Neutrophil (primary cell): ENCODE measurements at regions not wholly inside any gene's neighbourhood (a gene's known extent, or its start where the extent isn't known, plus 50 kb on each side); places are given as distances from the start of the nearest gene placed in this dataset.

Experiments used
- H3K27ac ChIP-seq: fragments of 200-600 bp; sonication (generic); 2 replicates; pipeline ENCODE4 v1.5.1; 2016; ENCODE audit warnings: mild to moderate bottlenecking, moderate library complexity
- H3K27me3 ChIP-seq: fragments of 200-600 bp; sonication (generic); 2 replicates; pipeline ENCODE4 v1.6.0; 2016; ENCODE audit warnings: mild to moderate bottlenecking
- H3K36me3 ChIP-seq: fragments of 200-600 bp; sonication (generic); 2 replicates; pipeline ENCODE4 v1.5.1; 2017
- H3K4me1 ChIP-seq, 2 experiments: fragments of 200-600 bp in 1 of 2; sonication (generic) in 1 of 2; 1 replicate in 1 of 2; 2 replicates in 1 of 2; pipeline versions ENCODE4 v1.5.1 to v1.6.1; 2013 to 2016; ENCODE audit warnings: low read depth in 1 of 2, low read length in 1 of 2, mild to moderate bottlenecking in 1 of 2, moderate library complexity in 1 of 2; ENCODE audit not compliant: control insufficient read depth in 1 of 2, insufficient read depth in 1 of 2
- H3K4me3 ChIP-seq, 2 experiments: fragments of 200-600 bp in 1 of 2; sonication (generic) in 1 of 2; 1 replicate in 1 of 2; 2 replicates in 1 of 2; pipeline ENCODE4 v1.5.1; 2013 to 2016; ENCODE audit warnings: low read depth in 1 of 2, low read length in 1 of 2, mild to moderate bottlenecking in 1 of 2, moderate library complexity in 1 of 2
- H3K9me3 ChIP-seq: fragments of 200-600 bp; sonication (generic); 2 replicates; pipeline ENCODE4 v1.5.1; 2016
- TF ChIP-seq, protein P1 (sequence below): fragments of 200-600 bp; sonication (generic); IDR thresholded peaks from 2 replicates; pipeline ENCODE4 v1.5.1; 2016; ENCODE audit warnings: antibody characterized with exemption

DNA sequence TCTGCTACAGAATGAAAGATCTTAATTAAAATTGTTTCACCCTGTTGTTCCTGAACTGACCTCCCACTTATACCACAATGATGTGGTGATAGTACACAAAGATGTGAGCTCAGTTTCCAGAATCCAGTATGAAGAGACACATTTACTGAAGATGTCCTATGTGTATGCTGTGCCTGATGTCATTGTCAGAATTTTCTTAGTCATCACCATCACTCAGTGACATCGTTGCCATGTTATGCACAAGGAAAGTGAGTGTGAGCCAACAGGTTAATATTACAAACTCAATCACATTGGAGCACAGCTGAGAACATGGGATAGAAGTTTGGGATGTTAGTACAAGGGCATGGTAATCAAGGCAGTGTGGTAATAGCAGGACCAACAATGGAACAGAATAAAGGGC, 199.7 kb upstream of the CHRNA7 start:
- Histone ChIP-seq H3K36me3 (no peaks in the 10 kb centered on the region), H3K4me1 (no peaks in the 10 kb centered on the region), H3K27ac (no peak overlapping the region), H3K4me3 (no peak overlapping the region), H3K27me3 (no peaks in the 10 kb centered on the region), H3K9me3 (no peaks in the 10 kb centered on the region)
- TF ChIP-seq, protein P1, sequence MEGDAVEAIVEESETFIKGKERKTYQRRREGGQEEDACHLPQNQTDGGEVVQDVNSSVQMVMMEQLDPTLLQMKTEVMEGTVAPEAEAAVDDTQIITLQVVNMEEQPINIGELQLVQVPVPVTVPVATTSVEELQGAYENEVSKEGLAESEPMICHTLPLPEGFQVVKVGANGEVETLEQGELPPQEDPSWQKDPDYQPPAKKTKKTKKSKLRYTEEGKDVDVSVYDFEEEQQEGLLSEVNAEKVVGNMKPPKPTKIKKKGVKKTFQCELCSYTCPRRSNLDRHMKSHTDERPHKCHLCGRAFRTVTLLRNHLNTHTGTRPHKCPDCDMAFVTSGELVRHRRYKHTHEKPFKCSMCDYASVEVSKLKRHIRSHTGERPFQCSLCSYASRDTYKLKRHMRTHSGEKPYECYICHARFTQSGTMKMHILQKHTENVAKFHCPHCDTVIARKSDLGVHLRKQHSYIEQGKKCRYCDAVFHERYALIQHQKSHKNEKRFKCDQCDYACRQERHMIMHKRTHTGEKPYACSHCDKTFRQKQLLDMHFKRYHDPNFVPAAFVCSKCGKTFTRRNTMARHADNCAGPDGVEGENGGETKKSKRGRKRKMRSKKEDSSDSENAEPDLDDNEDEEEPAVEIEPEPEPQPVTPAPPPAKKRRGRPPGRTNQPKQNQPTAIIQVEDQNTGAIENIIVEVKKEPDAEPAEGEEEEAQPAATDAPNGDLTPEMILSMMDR, result no peak

- Histone ChIP-seq H3K27me3 (no peaks in the 10 kb centered on the region), H3K4me1 (no peaks in the 10 kb centered on the region), H3K27ac (no peak overlapping the region), H3K36me3 (no peaks in the 10 kb centered on the region), H3K9me3 (no peaks in the 10 kb centered on the region), H3K4me3 (no peak overlapping the region)
- TF ChIP-seq, protein P1, result no peak
These were observed 198.7 kb upstream of the CHRNA7 start for GRCh38 chr15:31831596-31831995.

- Histone ChIP-seq H3K27ac (no peak overlapping the region), H3K4me3 (no peak overlapping the region), H3K4me1 (no peaks in the 10 kb centered on the region), H3K27me3 (no peaks in the 10 kb centered on the region), H3K9me3 (no peaks in the 10 kb centered on the region), H3K36me3 (no peaks in the 10 kb centered on the region)
- TF ChIP-seq, protein P1, result no peak
These were observed 195.7 kb upstream of the CHRNA7 start for GRCh38 chr15:31834654-31835053.

DNA sequence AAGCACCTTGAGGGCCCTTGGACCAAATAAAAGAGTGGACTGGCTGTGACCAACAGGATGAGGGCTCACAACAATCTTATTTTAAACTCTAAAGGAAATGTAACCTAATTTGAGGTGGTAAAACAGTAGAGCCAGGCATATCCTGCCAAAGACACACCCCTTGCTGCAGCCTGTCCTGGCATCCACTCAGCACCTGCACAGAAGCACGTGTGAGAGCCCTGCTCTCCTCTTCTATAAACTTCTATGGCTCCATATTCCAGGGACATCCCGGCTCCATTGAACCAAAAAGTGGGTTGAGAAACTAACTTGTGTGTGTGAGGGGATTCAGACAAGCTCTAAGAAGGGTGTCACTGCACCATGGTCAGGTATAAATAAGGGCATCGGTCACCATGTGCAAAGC, 190.9 kb upstream of the CHRNA7 start:
- H3K4me3 ChIP-seq, result no peak overlapping the region
- no peaks in the 10 kb centered on the region for H3K9me3 ChIP-seq
- H3K27ac ChIP-seq, result no peak overlapping the region
- H3K27me3 ChIP-seq, result no peaks in the 10 kb centered on the region
- no peaks in the 10 kb centered on the region for H3K4me1 ChIP-seq
- TF ChIP-seq, protein P1, result no peak
- H3K36me3 ChIP-seq, result no peaks in the 10 kb centered on the region

DNA sequence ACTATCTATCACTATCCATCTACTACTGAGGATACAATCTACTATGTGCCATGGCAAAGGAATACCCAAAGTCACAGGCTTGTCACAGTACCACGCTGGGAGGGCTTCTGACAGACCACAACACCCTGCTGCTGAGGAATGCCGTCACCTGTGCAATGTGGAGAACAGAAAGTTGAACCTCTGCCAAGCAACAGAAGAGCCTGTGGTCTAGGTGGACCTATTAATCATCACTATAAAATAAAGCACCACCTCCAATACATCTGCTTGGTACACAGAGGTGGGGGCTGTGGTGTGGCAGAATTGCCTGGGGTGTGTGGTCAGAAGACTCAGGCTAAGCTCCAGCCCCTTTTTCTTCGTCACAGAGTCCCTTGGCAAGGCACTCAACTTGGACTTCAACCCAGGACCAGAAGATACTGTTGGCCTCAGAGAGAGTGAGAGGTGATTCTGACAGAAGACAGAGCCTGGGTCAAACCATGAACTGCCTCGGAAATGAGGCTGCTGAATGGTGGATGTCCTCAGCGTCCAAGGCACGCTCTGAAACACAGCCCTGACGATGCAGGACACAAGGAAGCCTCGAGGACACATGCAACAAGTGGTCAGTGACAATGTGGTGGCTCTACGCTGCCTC, 189.4 kb upstream of the CHRNA7 start:
- TF ChIP-seq, protein P1, result no peak
- Histone ChIP-seq H3K27me3 (no peaks in the 10 kb centered on the region), H3K36me3 (no peaks in the 10 kb centered on the region), H3K4me1 (no peaks in the 10 kb centered on the region), H3K27ac (no peak overlapping the region), H3K9me3 (no peaks in the 10 kb centered on the region), H3K4me3 (no peak overlapping the region)
